Lower leg skin (tissue), 3 donors: ENCODE measurements at regions not wholly inside any gene's neighbourhood (a gene's known extent, or its start where the extent isn't known, plus 50 kb on each side); places are given as distances from the start of the nearest gene placed in this dataset.

ENCODE experiments used
- POLR2A ChIP-seq, 2 donors: fragments of 450-650 bp; IDR thresholded peaks; one replicate each; pipeline ENCODE4 v1.6.1; 2016 to 2017; ENCODE audit warnings: antibody characterized with exemption in 2 of 2, mild to moderate bottlenecking in 1 of 2, moderate library complexity in 1 of 2
- TF ChIP-seq, protein P1 (sequence below), 3 donors: fragments of 450-650 bp; IDR thresholded peaks; one replicate each; pipeline ENCODE4 v1.5.1; 2016; ENCODE audit warnings: antibody characterized with exemption in 3 of 3, mild to moderate bottlenecking in 3 of 3, moderate library complexity in 2 of 3

DNA sequence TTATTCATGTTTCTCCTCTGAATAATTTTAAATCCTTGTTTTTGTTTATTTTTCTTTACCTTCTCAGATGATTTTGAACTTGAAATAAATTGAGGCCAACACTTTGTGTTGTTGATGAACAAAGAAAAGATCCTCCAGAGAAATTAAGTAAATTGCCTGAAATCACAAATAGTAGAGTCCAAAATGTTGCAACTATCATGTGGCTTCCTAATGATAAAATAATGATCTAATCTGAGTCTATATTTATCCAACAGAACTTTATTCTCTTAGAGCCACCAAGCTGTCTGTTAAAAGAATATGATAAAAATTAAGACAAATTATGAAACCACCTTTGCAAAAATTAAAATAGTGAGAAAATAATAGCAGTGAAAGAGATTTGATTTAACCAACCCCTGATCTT is 132.2 kb upstream of the SPEF2 start:
- TF ChIP-seq, protein P1, sequence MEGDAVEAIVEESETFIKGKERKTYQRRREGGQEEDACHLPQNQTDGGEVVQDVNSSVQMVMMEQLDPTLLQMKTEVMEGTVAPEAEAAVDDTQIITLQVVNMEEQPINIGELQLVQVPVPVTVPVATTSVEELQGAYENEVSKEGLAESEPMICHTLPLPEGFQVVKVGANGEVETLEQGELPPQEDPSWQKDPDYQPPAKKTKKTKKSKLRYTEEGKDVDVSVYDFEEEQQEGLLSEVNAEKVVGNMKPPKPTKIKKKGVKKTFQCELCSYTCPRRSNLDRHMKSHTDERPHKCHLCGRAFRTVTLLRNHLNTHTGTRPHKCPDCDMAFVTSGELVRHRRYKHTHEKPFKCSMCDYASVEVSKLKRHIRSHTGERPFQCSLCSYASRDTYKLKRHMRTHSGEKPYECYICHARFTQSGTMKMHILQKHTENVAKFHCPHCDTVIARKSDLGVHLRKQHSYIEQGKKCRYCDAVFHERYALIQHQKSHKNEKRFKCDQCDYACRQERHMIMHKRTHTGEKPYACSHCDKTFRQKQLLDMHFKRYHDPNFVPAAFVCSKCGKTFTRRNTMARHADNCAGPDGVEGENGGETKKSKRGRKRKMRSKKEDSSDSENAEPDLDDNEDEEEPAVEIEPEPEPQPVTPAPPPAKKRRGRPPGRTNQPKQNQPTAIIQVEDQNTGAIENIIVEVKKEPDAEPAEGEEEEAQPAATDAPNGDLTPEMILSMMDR (IDR thresholded peaks at IDR 0.05): no peak
- no peak for TF ChIP-seq POLR2A (IDR thresholded peaks at IDR 0.05)
